IMR-90 (cell line): ENCODE measurements at regions not wholly inside any gene's neighbourhood (a gene's known extent, or its start where the extent isn't known, plus 50 kb on each side); places are given as distances from the start of the nearest gene placed in this dataset.
A peak's percentile ranks its signal among the peaks of the same experiment; 100 is the strongest.

Source experiments
- ATAC-seq: fragments of 200-7000 bp; cut with Tn5 transposase; 2 replicates; pipeline ENCODE4 v1.9.1; 2020; ENCODE audit warnings: low read depth, mild to moderate bottlenecking, moderate library complexity
- BruUV-seq: library from RNA; stranded (reverse); fragments of 400-500 nt; replicated peaks from 2 replicates; lab custom pipeline; 2021; lab: Mats Ljungman, UMichigan
- CTCF ChIA-PET: fragments of 300-600 bp; formaldehyde crosslinking; extraction: SDS; loops from one replicate; lab custom pipeline; 2021; ENCODE audit warnings: antibody characterized with exemption; lab: Yijun Ruan, JAX
- POLR2A ChIA-PET: fragments of 300-600 bp; sonication (Branson Sonifier 250); formaldehyde crosslinking; loops from one replicate; lab custom pipeline; 2022; ENCODE audit warnings: antibody characterized with exemption; ENCODE audit not compliant: unreplicated experiment; lab: Charles Lee
- DNase-seq: peaks from one replicate; pipeline ENCODE4 v3.0.0; 2013
- H2AFZ ChIP-seq: replicated peaks from 2 replicates; pipeline ENCODE3; 2013; ENCODE audit warnings: low read length, mild to moderate bottlenecking; ENCODE audit not compliant: poor library complexity
- H2AK5ac ChIP-seq: 2 replicates; pipeline ENCODE4 v1.6.1; 2013; ENCODE audit warnings: low read depth, low read length, inconsistent platforms
- H2AK9ac ChIP-seq: replicated peaks from 2 replicates; pipeline ENCODE3; 2013; ENCODE audit warnings: mild to moderate bottlenecking, low read depth, low read length, moderate library complexity; ENCODE audit not compliant: poor library complexity
- H2BK120ac ChIP-seq: 2 replicates; pipeline ENCODE4 v1.6.1; 2013; ENCODE audit warnings: low read depth, low read length, inconsistent platforms
- H2BK15ac ChIP-seq: 3 replicates; pipeline ENCODE4 v1.6.1; 2013; ENCODE audit warnings: low read depth, low read length, inconsistent platforms
- H2BK20ac ChIP-seq: 2 replicates; pipeline ENCODE4 v1.6.1; 2013; ENCODE audit warnings: low read depth, mild to moderate bottlenecking, inconsistent platforms, low read length, moderate library complexity
- H2BK5ac ChIP-seq: 2 replicates; pipeline ENCODE4 v1.6.1; 2013; ENCODE audit warnings: mild to moderate bottlenecking, low read depth, low read length, inconsistent platforms; ENCODE audit not compliant: poor library complexity, severe bottlenecking
- H3K14ac ChIP-seq: replicated peaks from 2 replicates; pipeline ENCODE4 v1.6.1; 2013; ENCODE audit warnings: low read depth, low read length, inconsistent platforms
- H3K18ac ChIP-seq: 2 replicates; pipeline ENCODE4 v1.6.1; 2013; ENCODE audit warnings: low read depth, low read length, control low read depth
- H3K23ac ChIP-seq: 2 replicates; pipeline ENCODE4 v1.6.1; 2013; ENCODE audit warnings: low read depth, low read length, inconsistent platforms
- H3K27ac ChIP-seq: 2 replicates; pipeline ENCODE4 v1.5.1; 2013; ENCODE audit warnings: mild to moderate bottlenecking, control low read depth, low read length; ENCODE audit not compliant: insufficient read depth
- H3K27me3 ChIP-seq: 2 replicates; pipeline ENCODE4 v1.6.1; 2013; ENCODE audit warnings: low read length; ENCODE audit not compliant: control insufficient read depth, insufficient read depth
- H3K36me3 ChIP-seq: 2 replicates; pipeline ENCODE4 v1.6.1; 2013; ENCODE audit warnings: low read length, mixed read lengths; ENCODE audit not compliant: control insufficient read depth, insufficient read depth
- H3K4ac ChIP-seq: 2 replicates; pipeline ENCODE4 v1.6.1; 2013; ENCODE audit warnings: low read depth, low read length, inconsistent platforms
- H3K4me1 ChIP-seq: 2 replicates; pipeline ENCODE4 v1.6.1; 2013; ENCODE audit warnings: low read length, mixed read lengths; ENCODE audit not compliant: control insufficient read depth, insufficient read depth
- H3K4me2 ChIP-seq: 2 replicates; pipeline ENCODE4 v1.6.1; 2013; ENCODE audit warnings: low read depth, mild to moderate bottlenecking, control low read depth, low read length, moderate library complexity
- H3K4me3 ChIP-seq: 2 replicates; pipeline ENCODE4 v1.5.1; 2013; ENCODE audit warnings: low read depth, mild to moderate bottlenecking, control low read depth, low read length, moderate library complexity; ENCODE audit not compliant: insufficient read depth
- H3K56ac ChIP-seq: 2 replicates; pipeline ENCODE4 v1.6.1; 2013; ENCODE audit warnings: low read length, inconsistent platforms; ENCODE audit not compliant: insufficient read depth; ENCODE audit errors: extremely low read depth
- H3K79me1 ChIP-seq, 2 experiments: 2 replicates each; pipeline ENCODE4 v1.6.1; 2013; ENCODE audit warnings: low read length in 2 of 2, inconsistent platforms in 1 of 2, low read depth in 1 of 2
- H3K9ac ChIP-seq: 2 replicates; pipeline ENCODE4 v1.6.1; 2013; ENCODE audit warnings: low read depth, low read length, control low read depth
- H3K9me1 ChIP-seq: 2 replicates; pipeline ENCODE4 v1.6.1; 2013; ENCODE audit warnings: low read length, inconsistent platforms; ENCODE audit not compliant: insufficient read depth
- H3K9me3 ChIP-seq: 2 replicates; pipeline ENCODE4 v1.6.1; 2013; ENCODE audit warnings: low read length; ENCODE audit not compliant: control insufficient read depth, insufficient read depth
- H4K20me1 ChIP-seq: 2 replicates; pipeline ENCODE4 v1.6.1; 2013; ENCODE audit warnings: low read length, inconsistent platforms; ENCODE audit not compliant: insufficient read depth
- H4K5ac ChIP-seq: 2 replicates; pipeline ENCODE4 v1.6.1; 2013; ENCODE audit warnings: mild to moderate bottlenecking, low read depth, low read length, control low read depth
- H4K8ac ChIP-seq, 2 experiments: 2 replicates each; pipeline ENCODE4 v1.6.1; 2013; ENCODE audit warnings: low read depth in 2 of 2, low read length in 2 of 2, control low read depth in 1 of 2, inconsistent platforms in 1 of 2
- H4K91ac ChIP-seq: 2 replicates; pipeline ENCODE4 v1.6.1; 2013; ENCODE audit warnings: low read depth, low read length, inconsistent platforms; ENCODE audit not compliant: insufficient read depth
- BHLHE40 ChIP-seq: fragments of 150-350 bp; IDR thresholded peaks from 2 replicates; pipeline ENCODE4 v1.6.1; 2016; ENCODE audit warnings: mild to moderate bottlenecking, low read depth, low read length
- CEBPB ChIP-seq: IDR thresholded peaks from 2 replicates; pipeline ENCODE4 v1.6.1; 2012; ENCODE audit warnings: low read depth, low read length, improper control_type of control experiment
- CHD1 ChIP-seq: IDR thresholded peaks from 2 replicates; pipeline ENCODE4 v1.6.1; 2012; ENCODE audit warnings: low read depth, low read length, improper control_type of control experiment
- FOS ChIP-seq: fragments of 150-350 bp; IDR thresholded peaks from 2 replicates; pipeline ENCODE4 v1.6.1; 2016; ENCODE audit warnings: low read depth, low read length
- MAFK ChIP-seq: IDR thresholded peaks from 2 replicates; pipeline ENCODE4 v1.6.1; 2012; ENCODE audit warnings: low read depth, low read length, improper control_type of control experiment
- MAZ ChIP-seq: IDR thresholded peaks from 2 replicates; pipeline ENCODE4 v1.6.1; 2012; ENCODE audit warnings: low read depth, mild to moderate bottlenecking, low read length, improper control_type of control experiment, moderate library complexity, borderline replicate concordance
- MXI1 ChIP-seq: IDR thresholded peaks from 2 replicates; pipeline ENCODE4 v1.6.1; 2012; ENCODE audit warnings: low read depth, mild to moderate bottlenecking, low read length, moderate library complexity, borderline replicate concordance
- NFE2L2 ChIP-seq: fragments of 150-350 bp; IDR thresholded peaks from 2 replicates; pipeline ENCODE4 v1.6.1; 2016; ENCODE audit warnings: low read depth, mild to moderate bottlenecking, low read length
- POLR2A ChIP-seq: IDR thresholded peaks from 2 replicates; pipeline ENCODE4 v1.6.1; 2012; ENCODE audit warnings: mild to moderate bottlenecking, low read depth, low read length
- RAD21 ChIP-seq: IDR thresholded peaks from 2 replicates; pipeline ENCODE4 v1.6.1; 2012; ENCODE audit warnings: low read length, improper control_type of control experiment
- RCOR1 ChIP-seq: IDR thresholded peaks from 2 replicates; pipeline ENCODE4 v1.6.1; 2012; ENCODE audit warnings: mild to moderate bottlenecking, low read length, improper control_type of control experiment; ENCODE audit not compliant: insufficient replicate concordance
- RFX5 ChIP-seq: IDR thresholded peaks from 2 replicates; pipeline ENCODE4 v1.8.0; 2012; ENCODE audit warnings: low read depth, mild to moderate bottlenecking, low read length, moderate library complexity
- SMC3 ChIP-seq: fragments of 150-350 bp; IDR thresholded peaks from 2 replicates; pipeline ENCODE4 v1.6.1; 2016; ENCODE audit warnings: low read depth, mild to moderate bottlenecking, antibody characterized with exemption, low read length, moderate library complexity
- WGBS, 2 experiments: methylation state at CpG; one replicate each; pipeline versions ENCODE4 v1.1.5 to v1.1.7; 2013; ENCODE audit warnings: missing lambda C conversion rate in 2 of 2; ENCODE audit not compliant: insufficient read length in 1 of 2; ENCODE audit errors: extremely low coverage in 2 of 2; 5-methylcytosine and 5-hydroxymethylcytosine counted together
- dilution Hi-C: fragments of 300-500 bp; cut with HindIII; formaldehyde crosslinking; loops from one replicate; pipeline ENCODE4 v1.14.3; 2018; ENCODE audit warnings: low sequenced_read_pairs; ENCODE audit not compliant: unreplicated experiment
- in situ Hi-C: fragments of 300-500 bp; cut with MboI; formaldehyde crosslinking; loops from 3 replicates; pipeline ENCODE4 v1.14.3; 2019; ENCODE audit warnings: low sequenced_read_pairs, inconsistent platforms, mixed read lengths
- intact Hi-C: fragments of 100-400 bp; cut with micrococcal nuclease; formaldehyde crosslinking; loops from 2 replicates; pipeline ENCODE4 v1.10.0; 2022
- TF ChIP-seq, protein P1 (sequence below): conservative IDR thresholded peaks from 2 replicates; pipeline ENCODE4 v1.5.1; 2012; ENCODE audit warnings: mild to moderate bottlenecking, low read depth, low read length, improper control_type of control experiment
- TF ChIP-seq, protein P2 (sequence below): fragments of 150-350 bp; IDR thresholded peaks from 2 replicates; pipeline ENCODE4 v1.6.1; 2016; ENCODE audit warnings: low read depth, mild to moderate bottlenecking, low read length, moderate library complexity, borderline replicate concordance
- TF ChIP-seq, protein P3 (sequence below): fragments of 150-350 bp; IDR thresholded peaks from 2 replicates; pipeline ENCODE4 v1.6.1; 2017; ENCODE audit warnings: mild to moderate bottlenecking, antibody characterized with exemption, low read length, low read depth

DNA sequence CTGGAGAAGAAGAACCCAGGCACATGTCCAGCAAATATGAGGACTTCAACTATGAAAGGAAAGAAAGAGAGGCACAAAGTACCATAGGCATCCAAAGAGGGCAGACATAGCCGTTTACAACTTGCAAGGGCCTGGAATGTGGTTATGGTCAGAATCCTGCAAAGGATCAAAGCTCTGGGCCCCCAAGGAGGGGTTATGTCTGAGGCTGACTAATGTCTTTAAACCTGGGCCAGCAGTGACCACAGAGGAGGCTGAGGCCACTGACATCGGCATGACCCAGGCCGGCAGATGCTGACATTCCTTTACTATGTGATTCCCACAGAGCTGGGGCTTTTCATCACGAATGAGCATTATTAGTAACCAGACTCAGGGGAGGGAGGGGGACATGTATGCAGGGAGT, 861.1 kb downstream of the DHX35 start:
- Histone ChIP-seq H4K5ac (no peak overlapping the region), H3K4me1 (peaks cover 2% of the 10 kb centered on the region; the same call in 1 of the 2 replicates), H3K79me1 (no peaks in the 10 kb centered on the region), H3K36me3 (no peaks in the 10 kb centered on the region), H2BK15ac (no peak overlapping the region), H3K56ac (no peak overlapping the region), H3K23ac (no peak overlapping the region), H4K20me1 (no peaks in the 10 kb centered on the region), H3K4ac (no peak overlapping the region), H3K14ac (no peak overlapping the region), H3K9me3 (no peaks in the 10 kb centered on the region), H3K27me3 (peaks cover 13% of the 10 kb centered on the region), H4K91ac (no peak overlapping the region), H3K4me2 (no peak overlapping the region), H3K9me1 (no peaks in the 10 kb centered on the region), H4K8ac (no peak overlapping the region), H3K27ac (no peak overlapping the region), H2AFZ (no peak overlapping the region), H3K18ac (no peak overlapping the region), H2AK9ac (no peak overlapping the region), H2BK120ac (no peak overlapping the region), H2BK20ac (no peak overlapping the region), H2BK5ac (no peak overlapping the region), H3K4me3 (no peak overlapping the region), H3K9ac (no peak overlapping the region), H2AK5ac (no peak overlapping the region)
- CTCF ChIA-PET: no interaction called here
- POLR2A ChIA-PET: no interaction called here
- intact Hi-C loops (no loop called here), dilution Hi-C loops (no loop called here), in situ Hi-C loops (loop anchor here (25.0 kb wide), 1 partner anchor 111 kb away; no protein-coding TSS in a partner anchor)
- TF ChIP-seq, protein P1, sequence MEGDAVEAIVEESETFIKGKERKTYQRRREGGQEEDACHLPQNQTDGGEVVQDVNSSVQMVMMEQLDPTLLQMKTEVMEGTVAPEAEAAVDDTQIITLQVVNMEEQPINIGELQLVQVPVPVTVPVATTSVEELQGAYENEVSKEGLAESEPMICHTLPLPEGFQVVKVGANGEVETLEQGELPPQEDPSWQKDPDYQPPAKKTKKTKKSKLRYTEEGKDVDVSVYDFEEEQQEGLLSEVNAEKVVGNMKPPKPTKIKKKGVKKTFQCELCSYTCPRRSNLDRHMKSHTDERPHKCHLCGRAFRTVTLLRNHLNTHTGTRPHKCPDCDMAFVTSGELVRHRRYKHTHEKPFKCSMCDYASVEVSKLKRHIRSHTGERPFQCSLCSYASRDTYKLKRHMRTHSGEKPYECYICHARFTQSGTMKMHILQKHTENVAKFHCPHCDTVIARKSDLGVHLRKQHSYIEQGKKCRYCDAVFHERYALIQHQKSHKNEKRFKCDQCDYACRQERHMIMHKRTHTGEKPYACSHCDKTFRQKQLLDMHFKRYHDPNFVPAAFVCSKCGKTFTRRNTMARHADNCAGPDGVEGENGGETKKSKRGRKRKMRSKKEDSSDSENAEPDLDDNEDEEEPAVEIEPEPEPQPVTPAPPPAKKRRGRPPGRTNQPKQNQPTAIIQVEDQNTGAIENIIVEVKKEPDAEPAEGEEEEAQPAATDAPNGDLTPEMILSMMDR: no peak
- TF ChIP-seq MXI1: no peak
- no peak for TF ChIP-seq SMC3
- TF ChIP-seq, protein P2, sequence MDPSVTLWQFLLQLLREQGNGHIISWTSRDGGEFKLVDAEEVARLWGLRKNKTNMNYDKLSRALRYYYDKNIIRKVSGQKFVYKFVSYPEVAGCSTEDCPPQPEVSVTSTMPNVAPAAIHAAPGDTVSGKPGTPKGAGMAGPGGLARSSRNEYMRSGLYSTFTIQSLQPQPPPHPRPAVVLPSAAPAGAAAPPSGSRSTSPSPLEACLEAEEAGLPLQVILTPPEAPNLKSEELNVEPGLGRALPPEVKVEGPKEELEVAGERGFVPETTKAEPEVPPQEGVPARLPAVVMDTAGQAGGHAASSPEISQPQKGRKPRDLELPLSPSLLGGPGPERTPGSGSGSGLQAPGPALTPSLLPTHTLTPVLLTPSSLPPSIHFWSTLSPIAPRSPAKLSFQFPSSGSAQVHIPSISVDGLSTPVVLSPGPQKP: no peak
- TF ChIP-seq FOS: no peak
- no peak for TF ChIP-seq POLR2A
- TF ChIP-seq RAD21: no peak
- no peak for TF ChIP-seq RFX5
- TF ChIP-seq, protein P3, sequence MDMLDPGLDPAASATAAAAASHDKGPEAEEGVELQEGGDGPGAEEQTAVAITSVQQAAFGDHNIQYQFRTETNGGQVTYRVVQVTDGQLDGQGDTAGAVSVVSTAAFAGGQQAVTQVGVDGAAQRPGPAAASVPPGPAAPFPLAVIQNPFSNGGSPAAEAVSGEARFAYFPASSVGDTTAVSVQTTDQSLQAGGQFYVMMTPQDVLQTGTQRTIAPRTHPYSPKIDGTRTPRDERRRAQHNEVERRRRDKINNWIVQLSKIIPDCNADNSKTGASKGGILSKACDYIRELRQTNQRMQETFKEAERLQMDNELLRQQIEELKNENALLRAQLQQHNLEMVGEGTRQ: no peak
- peak; percentile 42 for TF ChIP-seq MAZ
- no peak for TF ChIP-seq MAFK
- peak; percentile 51; the same call in 1 of the 2 replicates for TF ChIP-seq BHLHE40
- no peak for TF ChIP-seq CHD1
- peak; percentile 34 for TF ChIP-seq RCOR1
- TF ChIP-seq CEBPB: no peak
- no peak for TF ChIP-seq NFE2L2
- BruUV-seq: no TSS peak
- WGBS, 2 experiments: no CpG with 5 or more reads among the region's 4 CpGs
- DNase-seq (peak; percentile 58), ATAC-seq (peak; percentile 65)
